Hematopoietic multipotent progenitor cell treated with erythropoietin and hydrocortisone succinate and interleukin-3 and kit ligand, for 4 days (in vitro differentiated cells): ENCODE measurements at regions not wholly inside any gene's neighbourhood (a gene's known extent, or its start where the extent isn't known, plus 50 kb on each side); places are given as distances from the start of the nearest gene placed in this dataset.
A peak's percentile ranks its signal among the peaks of the same experiment; 100 is the strongest.
"Not testable (repeated sequence)": the region's sequence is repeated elsewhere in the genome, so short reads cannot be mapped to it uniquely, and the experiment has no call there.

Experiments
- DNase-seq: peaks from one replicate; pipeline ENCODE4 v3.0.0-alpha.2; 2015

DNA sequence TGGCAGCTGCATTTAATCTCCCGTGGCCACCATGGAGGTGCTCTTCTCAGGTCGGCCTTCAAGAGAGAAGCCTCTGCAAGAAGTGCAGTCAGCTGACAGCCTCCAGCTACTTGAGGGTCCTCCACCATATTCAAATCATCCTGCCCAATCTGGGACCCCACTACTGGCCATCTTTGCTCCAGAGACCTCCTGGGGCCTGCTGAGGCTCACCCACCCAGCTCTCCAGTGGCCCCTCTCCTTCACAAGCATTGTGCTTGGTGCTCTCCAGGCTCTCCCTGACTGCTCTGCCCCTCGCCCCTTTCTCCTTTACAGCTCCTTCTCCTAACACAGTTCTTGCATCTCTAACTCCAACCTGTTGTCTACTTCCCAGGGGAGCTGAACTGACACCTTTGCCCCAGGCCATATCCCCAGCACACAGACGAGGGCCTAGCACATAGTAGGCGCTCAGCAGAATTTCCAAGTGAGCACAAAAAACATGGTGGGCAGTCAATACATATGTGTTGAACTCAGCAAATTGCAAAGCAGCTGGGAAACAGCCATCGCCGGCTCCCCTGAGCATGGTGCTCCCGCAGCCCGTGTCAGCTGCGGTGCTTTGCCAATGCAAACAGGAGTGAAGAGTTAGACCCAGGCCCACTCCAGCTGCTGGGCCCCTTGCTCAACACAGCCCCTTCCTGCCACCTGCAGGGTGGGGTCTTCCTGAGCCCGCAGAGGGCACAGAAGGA lies 102.2 kb downstream of the TNFRSF13B start:
- DNase-seq = not testable (repeated sequence)

DNA sequence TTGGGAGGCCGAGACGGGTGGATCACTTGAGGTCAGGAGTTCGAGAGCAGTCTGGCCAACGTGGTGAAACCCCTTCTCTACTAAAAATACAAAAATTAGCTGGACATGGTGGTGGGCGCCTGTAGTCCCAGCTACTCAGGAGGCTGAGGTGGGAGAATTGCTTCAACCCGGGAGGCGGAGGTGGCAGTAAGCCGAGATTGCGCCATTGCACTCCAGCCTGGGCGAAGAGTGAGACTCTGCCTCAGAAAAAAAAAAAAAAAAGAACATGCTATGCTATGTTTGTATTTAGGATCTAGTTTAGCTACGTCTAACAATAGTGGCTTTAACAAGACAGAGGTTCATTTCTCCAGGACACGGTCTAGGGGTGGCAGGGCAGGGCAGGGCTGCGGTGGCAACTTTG lies 103.3 kb downstream of the TNFRSF13B start:
- not testable (repeated sequence) for DNase-seq

DNA sequence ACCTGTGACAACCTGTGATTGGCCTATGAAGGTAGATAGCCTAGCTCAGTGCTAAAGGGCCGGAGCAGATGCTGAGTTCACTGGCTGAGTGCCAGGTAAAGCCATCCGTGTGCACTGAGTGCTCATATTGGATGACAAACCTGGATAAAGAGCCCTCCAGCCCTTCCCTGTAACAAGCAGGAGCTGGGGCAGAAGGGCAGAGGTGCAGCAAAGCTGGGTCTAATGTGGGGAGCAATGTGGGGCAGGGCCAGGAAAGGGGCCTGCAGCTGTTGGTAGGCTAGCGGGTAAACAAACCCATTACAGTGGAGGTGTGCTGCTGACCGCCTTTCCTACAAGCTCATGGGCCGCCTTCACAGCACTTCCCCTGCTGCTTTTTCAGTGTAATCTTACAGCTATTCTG lies 104.4 kb downstream of the TNFRSF13B start:
- not testable (repeated sequence) for DNase-seq

DNA sequence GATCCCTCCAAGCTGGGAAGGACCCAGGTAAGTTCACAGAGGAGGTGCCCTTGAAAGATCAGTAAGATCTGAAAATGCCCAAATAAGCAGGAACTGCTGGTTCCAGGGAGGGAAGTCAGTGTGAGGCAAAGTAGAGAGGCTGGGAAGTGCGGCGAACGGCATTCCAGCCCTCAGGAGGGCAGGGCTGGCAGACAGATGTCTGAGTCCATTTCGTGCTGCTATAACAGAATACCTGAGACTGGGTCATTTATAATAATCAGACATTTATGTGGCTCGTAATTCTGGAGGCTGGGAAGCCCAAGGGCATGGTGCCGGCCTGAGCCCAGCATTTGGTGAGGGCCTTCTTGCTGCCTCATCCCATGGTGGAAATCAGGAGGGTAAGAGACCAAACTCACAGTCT lies 105.1 kb downstream of the TNFRSF13B start:
- DNase-seq = not testable (repeated sequence)

- DNase-seq = no peak
Measured at GRCh38 chr17:16866436-16866835, 105.5 kb downstream of the TNFRSF13B start.

GRCh38 chr17:16865704-16866103 lies 106.2 kb downstream of the TNFRSF13B start:
- not testable (repeated sequence) for DNase-seq

- DNase-seq = not testable (repeated sequence)
Measured at GRCh38 chr17:16865077-16865613, 106.8 kb downstream of the TNFRSF13B start.

GRCh38 chr17:16864462-16865076 lies 107.3 kb downstream of the TNFRSF13B start:
- not testable (repeated sequence) for DNase-seq

DNA sequence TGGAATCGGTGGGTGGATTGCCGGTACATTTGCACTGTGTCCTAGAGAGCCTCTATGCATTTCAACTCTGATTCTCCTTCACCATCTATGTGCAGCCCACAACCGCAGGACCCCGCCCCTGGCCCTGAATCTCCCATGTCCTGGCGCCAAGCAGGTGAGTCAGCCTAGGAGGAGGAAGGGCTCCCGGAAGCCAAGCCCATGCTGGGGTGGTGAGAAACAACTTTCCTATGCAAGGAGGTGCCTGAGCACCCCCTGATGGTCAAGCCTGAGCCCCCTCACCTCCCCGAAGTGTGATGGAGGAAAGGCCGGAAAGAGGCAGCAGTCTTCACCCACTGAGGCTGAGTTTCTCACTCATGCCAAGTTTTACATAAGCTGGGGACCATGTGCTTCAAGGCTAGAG lies 110.8 kb downstream of the TNFRSF13B start:
- DNase-seq = not testable (repeated sequence)

DNA sequence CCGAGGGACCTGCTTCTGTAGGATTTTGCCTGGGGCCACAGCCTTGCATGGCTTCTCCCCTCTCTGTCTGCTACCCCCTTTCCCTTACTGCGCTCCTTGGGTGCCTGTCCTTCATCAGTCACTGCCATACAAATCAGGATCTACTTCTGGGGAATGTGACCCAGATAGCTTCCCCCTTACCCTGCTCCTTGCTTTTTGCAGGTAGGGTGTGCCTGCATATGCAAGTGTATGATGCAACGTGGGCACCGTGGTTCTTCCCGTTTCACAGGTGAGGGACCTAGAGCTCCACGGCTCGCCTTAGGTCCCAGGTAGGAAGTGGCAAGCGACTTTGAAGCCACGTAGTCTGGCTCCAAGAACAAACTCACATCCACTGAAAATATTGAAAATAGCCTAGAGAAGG lies 111.5 kb downstream of the TNFRSF13B start:
- not testable (repeated sequence) for DNase-seq

DNA sequence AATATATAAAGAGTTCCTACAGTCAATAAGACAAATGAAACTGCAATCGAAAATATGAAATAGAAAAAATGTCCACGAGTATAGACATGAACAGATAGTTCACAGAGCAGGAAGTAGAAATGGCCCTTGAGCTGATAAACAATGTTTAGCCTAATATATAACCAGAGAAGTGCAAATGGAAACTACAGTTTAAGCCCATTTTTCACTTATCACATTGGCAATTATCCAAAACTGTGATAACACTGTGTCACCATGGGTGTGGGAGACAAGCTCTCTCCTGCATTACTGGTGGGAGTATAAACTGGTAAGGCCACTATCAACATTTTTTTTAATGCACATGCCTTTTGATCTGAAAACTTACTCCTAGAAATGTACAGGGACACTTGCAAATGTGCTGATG lies 112.4 kb downstream of the TNFRSF13B start:
- DNase-seq = peak; percentile 25

DNA sequence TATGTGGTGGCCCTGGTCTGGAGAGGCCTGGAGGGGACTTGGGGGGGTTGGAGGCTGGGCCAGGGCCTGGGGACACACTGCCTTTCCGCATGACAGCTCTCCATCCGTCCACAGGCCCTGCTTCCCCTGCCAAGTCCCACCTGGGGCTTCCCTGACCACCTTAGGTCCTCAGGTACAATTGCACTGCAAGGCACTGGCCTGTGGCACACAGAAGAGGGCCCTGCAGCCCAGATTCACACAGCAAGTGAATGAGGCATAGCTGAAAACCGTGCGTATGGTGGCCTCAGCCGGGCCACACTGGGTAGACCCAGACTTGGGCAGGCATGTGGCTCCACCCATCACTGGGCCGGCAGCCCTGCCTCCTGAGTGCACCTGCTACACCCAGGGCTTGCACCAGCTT lies 114.2 kb downstream of the TNFRSF13B start:
- DNase-seq = not testable (repeated sequence)

DNA sequence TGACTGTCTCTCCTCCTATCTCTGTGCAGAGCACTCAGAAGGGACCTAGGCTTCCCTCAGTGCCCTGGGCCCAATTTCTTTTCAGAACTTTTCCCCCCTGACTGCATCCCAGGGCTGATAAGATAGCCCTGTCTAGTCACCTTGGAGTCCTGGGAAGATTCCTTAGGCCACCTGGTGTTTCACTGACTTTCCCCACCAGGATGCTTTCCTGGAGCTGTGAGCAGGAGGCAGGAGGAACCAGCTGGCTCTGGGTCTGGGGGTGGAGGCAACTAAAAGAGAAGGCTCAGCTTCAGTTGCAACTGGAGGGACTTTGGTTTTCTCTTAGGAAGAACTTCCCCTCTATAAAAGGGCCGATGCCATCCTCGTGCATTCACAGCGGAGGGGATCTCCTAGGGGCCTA lies 115.1 kb downstream of the TNFRSF13B start:
- not testable (repeated sequence) for DNase-seq

GRCh38 chr17:16856171-16856570 lies 115.7 kb downstream of the TNFRSF13B start:
- DNase-seq = not testable (repeated sequence)

- not testable (repeated sequence) for DNase-seq
Measured at GRCh38 chr17:16854636-16855035, 117.3 kb downstream of the TNFRSF13B start.

- no peak for DNase-seq
Measured at GRCh38 chr17:16853661-16854320, 118.1 kb downstream of the TNFRSF13B start.

DNA sequence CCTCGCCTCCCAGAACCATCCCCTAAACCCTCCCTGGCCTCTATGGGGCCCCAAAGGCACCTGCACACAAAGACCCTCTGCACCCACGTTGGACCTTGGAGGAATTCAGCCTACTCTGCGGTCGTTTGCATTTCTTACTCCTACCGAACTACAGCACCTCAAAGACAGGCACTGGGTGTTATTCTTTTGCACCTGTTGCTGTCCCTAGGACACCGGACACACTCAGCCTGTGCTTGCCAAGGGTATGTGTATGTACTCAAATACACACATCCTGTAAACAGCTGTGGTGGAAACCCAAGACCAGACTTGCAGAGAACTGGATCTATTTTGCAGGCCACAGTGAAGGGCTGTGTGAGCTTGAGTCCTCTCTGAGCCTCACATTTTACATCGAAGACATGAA lies 122.1 kb downstream of the TNFRSF13B start:
- not testable (repeated sequence) for DNase-seq

GRCh38 chr17:16848997-16849396 lies 122.9 kb downstream of the TNFRSF13B start:
- DNase-seq = not testable (repeated sequence)

DNA sequence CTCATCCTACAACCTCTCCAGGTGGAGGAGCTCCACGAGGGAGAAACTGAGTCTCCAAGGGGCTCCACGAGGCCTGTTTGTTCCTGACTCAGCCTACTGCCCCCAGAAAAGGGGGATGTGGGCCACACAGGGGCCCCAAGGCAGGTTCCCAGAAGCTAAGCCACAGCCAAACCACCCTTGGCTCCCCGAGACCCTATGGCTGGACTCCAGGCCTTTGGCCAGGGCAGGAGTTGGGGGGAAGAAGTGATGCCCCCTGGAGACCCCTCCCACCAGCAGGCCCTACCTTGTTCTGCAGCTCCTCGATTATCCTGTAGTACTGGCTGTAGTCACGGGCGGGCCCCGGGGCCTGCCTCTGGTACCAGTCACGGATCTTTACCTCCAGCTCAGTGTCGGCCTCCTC lies 126.8 kb downstream of the TNFRSF13B start:
- DNase-seq = not testable (repeated sequence)

- DNase-seq = not testable (repeated sequence)
Measured at GRCh38 chr17:16844669-16845068, 127.2 kb downstream of the TNFRSF13B start.

GRCh38 chr17:16843511-16843910 lies 128.4 kb downstream of the TNFRSF13B start:
- DNase-seq = not testable (repeated sequence)

- DNase-seq = not testable (repeated sequence)
Measured at GRCh38 chr17:16842346-16842745, 129.6 kb downstream of the TNFRSF13B start.

DNA sequence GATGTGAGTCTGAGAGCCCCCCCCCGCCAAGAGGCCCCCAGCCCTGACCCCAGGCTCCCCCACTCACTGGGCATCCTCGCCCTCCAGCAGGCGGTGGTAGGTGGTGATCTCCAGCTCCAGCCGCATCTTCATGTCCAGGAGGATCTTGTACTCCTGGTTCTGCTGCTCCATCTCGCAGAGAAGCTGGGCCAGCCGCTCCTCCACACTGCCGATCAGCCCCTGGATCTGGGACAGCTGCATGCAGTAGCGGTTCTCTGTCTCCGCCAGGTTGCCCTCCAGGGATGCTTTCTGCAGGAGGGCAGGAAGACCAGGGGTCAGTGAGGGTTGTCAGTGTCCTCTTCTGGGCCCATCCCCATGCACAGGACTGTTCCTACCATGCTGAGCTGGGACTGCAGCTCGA lies 130.0 kb downstream of the TNFRSF13B start:
- not testable (repeated sequence) for DNase-seq

- DNase-seq = not testable (repeated sequence)
Measured at GRCh38 chr17:16840219-16840618, 131.7 kb downstream of the TNFRSF13B start.
